ENCODE measurements at regions not wholly inside any gene's neighbourhood (a gene's known extent, or its start where the extent isn't known, plus 50 kb on each side); places are given as distances from the start of the nearest gene placed in this dataset.

DNA sequence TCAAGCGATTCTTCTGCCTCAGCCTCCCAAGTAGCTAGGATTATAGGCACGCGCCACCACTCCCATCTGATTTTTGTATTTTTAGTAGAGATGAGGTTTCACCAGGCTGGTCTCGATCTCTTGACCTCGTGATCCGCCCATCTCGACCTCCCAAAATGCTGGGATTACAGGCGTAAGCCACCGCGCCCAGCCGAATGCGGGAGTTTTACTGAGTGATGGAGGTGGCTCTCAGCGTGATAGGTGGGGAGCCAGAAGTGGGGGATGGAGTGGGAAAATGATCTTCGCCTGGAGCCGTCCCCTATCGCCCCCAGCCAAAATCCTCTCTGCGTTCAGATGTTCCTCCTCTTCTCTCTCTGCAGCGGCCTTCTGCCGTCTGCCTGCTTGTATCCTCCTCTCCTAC lies 348.4 kb upstream of the NPSR1 start:
- no peak overlapping the region for H3K4me3 ChIP-seq (replicated peaks; ENCODE audit: low read depth, low read length)
- TF ChIP-seq, protein P1, sequence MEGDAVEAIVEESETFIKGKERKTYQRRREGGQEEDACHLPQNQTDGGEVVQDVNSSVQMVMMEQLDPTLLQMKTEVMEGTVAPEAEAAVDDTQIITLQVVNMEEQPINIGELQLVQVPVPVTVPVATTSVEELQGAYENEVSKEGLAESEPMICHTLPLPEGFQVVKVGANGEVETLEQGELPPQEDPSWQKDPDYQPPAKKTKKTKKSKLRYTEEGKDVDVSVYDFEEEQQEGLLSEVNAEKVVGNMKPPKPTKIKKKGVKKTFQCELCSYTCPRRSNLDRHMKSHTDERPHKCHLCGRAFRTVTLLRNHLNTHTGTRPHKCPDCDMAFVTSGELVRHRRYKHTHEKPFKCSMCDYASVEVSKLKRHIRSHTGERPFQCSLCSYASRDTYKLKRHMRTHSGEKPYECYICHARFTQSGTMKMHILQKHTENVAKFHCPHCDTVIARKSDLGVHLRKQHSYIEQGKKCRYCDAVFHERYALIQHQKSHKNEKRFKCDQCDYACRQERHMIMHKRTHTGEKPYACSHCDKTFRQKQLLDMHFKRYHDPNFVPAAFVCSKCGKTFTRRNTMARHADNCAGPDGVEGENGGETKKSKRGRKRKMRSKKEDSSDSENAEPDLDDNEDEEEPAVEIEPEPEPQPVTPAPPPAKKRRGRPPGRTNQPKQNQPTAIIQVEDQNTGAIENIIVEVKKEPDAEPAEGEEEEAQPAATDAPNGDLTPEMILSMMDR (IDR thresholded peaks at IDR 0.05; ENCODE audit: low read depth, low read length, missing control alignments) = no peak
- no peak for DNase-seq (ENCODE audit: extremely low read depth, low read depth)

DNA sequence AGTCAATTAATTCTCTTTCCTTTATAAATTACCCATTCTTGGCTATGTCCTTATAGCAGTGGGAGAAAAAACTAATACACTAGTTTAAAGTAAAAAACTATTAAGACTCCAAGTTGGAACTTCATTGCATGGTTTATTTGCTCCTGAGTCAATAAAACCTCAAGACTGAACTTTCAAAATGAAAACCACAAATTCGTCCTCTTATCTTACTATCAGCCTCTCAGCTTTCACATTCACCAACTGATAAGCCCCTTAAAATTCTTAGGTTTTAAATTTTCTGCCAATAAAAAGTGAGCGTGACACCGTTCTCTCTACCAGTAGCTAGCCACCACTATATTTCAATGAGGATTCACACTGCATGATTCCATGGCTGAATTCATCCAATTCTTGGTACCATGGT lies 346.4 kb upstream of the NPSR1 start:
- H3K4me3 ChIP-seq (replicated peaks; ENCODE audit: low read depth, low read length) = no peak overlapping the region
- no peak for DNase-seq (ENCODE audit: extremely low read depth, low read depth)
- TF ChIP-seq, protein P1 (IDR thresholded peaks at IDR 0.05; ENCODE audit: low read depth, low read length, missing control alignments) = no peak

DNA sequence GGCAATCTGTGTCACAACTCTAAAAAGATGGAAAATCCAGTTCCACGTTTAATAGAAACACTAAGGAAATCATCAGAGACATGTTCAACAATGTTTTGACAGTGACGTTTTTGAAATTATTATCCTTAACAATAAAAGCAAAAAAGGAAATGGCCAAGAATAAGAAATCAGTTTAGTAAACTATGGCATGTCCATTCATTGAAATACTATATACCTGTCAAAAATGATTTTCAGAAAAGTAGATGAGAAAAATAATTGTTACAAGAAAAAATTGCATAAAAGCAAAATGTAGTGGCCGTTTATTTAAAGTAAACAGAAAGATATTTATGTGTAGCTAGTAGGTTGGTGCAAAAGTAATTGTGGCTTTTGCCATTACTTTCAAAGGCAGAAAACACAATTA lies 345.4 kb upstream of the NPSR1 start:
- TF ChIP-seq, protein P1 (IDR thresholded peaks at IDR 0.05; ENCODE audit: low read depth, low read length, missing control alignments) = no peak

DNA sequence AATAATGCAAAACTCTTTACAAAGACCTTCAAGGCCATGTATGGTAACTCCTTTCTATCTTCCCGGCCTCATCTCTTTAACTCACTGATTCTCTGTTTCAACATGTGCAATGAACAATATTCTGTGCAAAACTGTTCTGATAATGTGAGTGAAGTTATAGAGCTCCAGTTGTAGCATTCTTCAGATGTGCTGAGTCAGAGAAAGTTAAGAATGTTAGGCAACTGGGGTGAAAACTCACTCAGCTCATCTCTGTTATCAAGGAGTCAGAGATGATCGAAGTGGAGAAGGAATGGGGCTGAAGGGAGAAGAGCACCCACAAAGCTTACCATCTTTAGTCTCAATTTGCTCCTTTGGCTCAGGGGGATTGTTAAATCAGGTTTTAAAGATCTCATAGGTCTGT lies 344.7 kb upstream of the NPSR1 start:
- DNase-seq (ENCODE audit: extremely low read depth, low read depth) = no peak
- H3K4me3 ChIP-seq (replicated peaks; ENCODE audit: low read depth, low read length) = no peak overlapping the region
- TF ChIP-seq, protein P1 (IDR thresholded peaks at IDR 0.05; ENCODE audit: low read depth, low read length, missing control alignments) = no peak

More for the DNA sequence above, 345.4 kb upstream of the NPSR1 start:
- no peak overlapping the region for H3K4me3 ChIP-seq (replicated peaks; ENCODE audit: low read depth, low read length)
- no peak for DNase-seq (ENCODE audit: extremely low read depth, low read depth)

DNA sequence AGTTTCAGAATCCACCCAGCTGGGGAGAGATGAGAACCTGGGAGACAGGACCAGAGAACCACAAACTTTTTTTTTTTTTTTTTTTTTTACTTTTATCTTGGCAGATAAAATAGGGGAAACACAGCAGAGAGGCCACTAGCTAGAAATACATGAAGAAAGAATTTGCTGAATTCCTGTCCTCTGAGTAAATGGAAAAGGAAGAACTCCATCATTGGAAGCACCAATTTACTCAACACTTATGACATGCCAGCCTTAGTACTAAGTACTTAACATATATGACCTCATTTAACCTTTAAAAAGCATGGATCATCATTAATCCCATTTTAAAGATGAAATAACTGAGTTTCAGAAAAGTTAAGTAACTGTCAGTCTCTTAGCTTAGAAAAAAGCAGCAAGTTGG lies 343.0 kb upstream of the NPSR1 start:
- TF ChIP-seq, protein P1 (IDR thresholded peaks at IDR 0.05; ENCODE audit: low read depth, low read length, missing control alignments) = no peak
- H3K4me3 ChIP-seq (replicated peaks; ENCODE audit: low read depth, low read length) = no peak overlapping the region
- no peak for DNase-seq (ENCODE audit: extremely low read depth, low read depth)

DNA sequence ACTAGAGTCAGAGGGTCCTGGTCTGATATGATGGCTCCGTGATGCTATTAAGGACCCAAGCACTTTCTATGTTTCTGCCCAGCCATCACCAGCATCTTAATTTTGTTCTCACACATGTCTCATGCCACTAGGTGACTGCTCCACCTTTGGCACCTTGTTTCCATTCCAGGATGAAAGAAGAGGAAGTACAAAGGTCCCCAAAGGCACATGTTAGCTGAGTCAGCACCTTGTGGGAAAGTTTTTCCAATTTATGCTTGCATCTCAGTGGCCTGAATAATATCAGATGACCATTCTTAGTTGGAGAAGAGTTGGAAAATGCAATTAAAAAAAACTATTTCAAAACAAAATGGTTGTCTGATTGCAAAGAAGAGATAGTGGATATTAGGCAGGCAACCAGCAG lies 341.0 kb upstream of the NPSR1 start:
- no peak overlapping the region for H3K4me3 ChIP-seq (replicated peaks; ENCODE audit: low read depth, low read length)
- TF ChIP-seq, protein P1 (IDR thresholded peaks at IDR 0.05; ENCODE audit: low read depth, low read length, missing control alignments) = no peak
- no peak for DNase-seq (ENCODE audit: extremely low read depth, low read depth)

DNA sequence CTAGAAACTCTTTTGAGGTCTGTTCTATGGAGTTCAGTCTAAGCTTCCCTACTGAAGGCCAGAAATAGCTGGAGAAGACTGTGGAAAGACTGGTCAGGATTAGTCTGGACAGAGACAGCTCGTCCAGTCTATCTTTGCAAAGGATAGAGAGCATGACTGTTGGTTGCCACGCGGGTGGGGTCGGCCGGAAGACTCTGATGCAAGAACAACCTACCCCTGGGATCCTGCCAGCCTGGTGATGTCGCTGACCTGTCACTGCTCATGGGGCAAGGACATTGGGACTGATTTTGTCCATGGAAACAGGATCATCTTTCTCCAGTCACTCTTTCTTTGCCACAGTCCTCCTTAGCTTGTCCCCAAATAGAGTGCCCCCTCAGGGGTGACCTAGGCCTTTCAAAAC lies 337.6 kb upstream of the NPSR1 start:
- TF ChIP-seq, protein P1 (IDR thresholded peaks at IDR 0.05; ENCODE audit: low read depth, low read length, missing control alignments) = no peak
- H3K4me3 ChIP-seq (replicated peaks; ENCODE audit: low read depth, low read length) = no peak overlapping the region
- DNase-seq (ENCODE audit: extremely low read depth, low read depth) = no peak

Data from HFF-Myc (cell line).